Adrenal gland (tissue), 5 donors: ENCODE measurements at regions not wholly inside any gene's neighbourhood (a gene's known extent, or its start where the extent isn't known, plus 50 kb on each side); places are given as distances from the start of the nearest gene placed in this dataset.
"Not testable (repeated sequence)": the region's sequence is repeated elsewhere in the genome, so short reads cannot be mapped to it uniquely, and the experiment has no call there.

Experiments
- CTCF ChIP-seq, 6 experiments: fragments of 450-650 bp in 4 of 6; fragments of 200-600 bp in 2 of 6; sonication (generic) in 1 of 6; IDR thresholded peaks; 1 replicate in 5 of 6; 2 replicates in 1 of 6; pipeline versions ENCODE4 v1.5.1 to v1.8.0; 2016 to 2021; ENCODE audit warnings: antibody characterized with exemption in 6 of 6, mild to moderate bottlenecking in 2 of 6, moderate library complexity in 1 of 6
- POLR2A ChIP-seq, 2 donors: fragments of 450-650 bp; IDR thresholded peaks; one replicate each; pipeline ENCODE4 v1.6.1; 2017; ENCODE audit warnings: antibody characterized with exemption in 2 of 2, mild to moderate bottlenecking in 2 of 2, moderate library complexity in 1 of 2
- donor health status: DM: no; HTN: no; CAD: no.

GRCh38 chr17:52961751-52962150 is 803.2 kb upstream of the CA10 start:
- not testable (repeated sequence) for TF ChIP-seq POLR2A, CTCF (IDR thresholded peaks at IDR 0.05)
